Neural progenitor cell (in vitro differentiated cells): ENCODE measurements at regions not wholly inside any gene's neighbourhood (a gene's known extent, or its start where the extent isn't known, plus 50 kb on each side); places are given as distances from the start of the nearest gene placed in this dataset.

Experiments
- CTCF ChIP-seq: fragments of 200-600 bp; sonication (generic); IDR thresholded peaks from 2 replicates; pipeline ENCODE4 v1.5.1; 2017; ENCODE audit warnings: antibody characterized with exemption, mild to moderate bottlenecking
- EZH2 ChIP-seq: fragments of 200-600 bp; sonication (generic); IDR thresholded peaks from 2 replicates; pipeline ENCODE4 v1.6.1; 2017; ENCODE audit warnings: antibody characterized with exemption, mild to moderate bottlenecking, moderate library complexity
- EZH2phosphoT487 ChIP-seq: fragments of 200-600 bp; sonication (generic); IDR thresholded peaks from 2 replicates; pipeline ENCODE4 v1.6.1; 2017; ENCODE audit warnings: antibody characterized with exemption

- TF ChIP-seq CTCF (no peak), EZH2 (no peak), EZH2phosphoT487 (no peak)
These were observed 55.2 kb upstream of the KCNJ6 start for GRCh38 chr21:37971390-37971950.
